PC-9 (cell line): ENCODE measurements at regions not wholly inside any gene's neighbourhood (a gene's known extent, or its start where the extent isn't known, plus 50 kb on each side); places are given as distances from the start of the nearest gene placed in this dataset.

Source experiments
- BruUV-seq: library from RNA; stranded (reverse); fragments of 400-500 nt; replicated peaks from 2 replicates; lab custom pipeline; 2021; lab: Mats Ljungman, UMichigan
- CTCF ChIA-PET: fragments of 300-600 bp; sonication (Branson Sonifier 250); formaldehyde crosslinking; loops from one replicate; lab custom pipeline; 2022; ENCODE audit warnings: antibody characterized with exemption; lab: Charles Lee
- POLR2A ChIA-PET: fragments of 300-600 bp; sonication (Branson Sonifier 250); formaldehyde crosslinking; loops from one replicate; lab custom pipeline; 2022; ENCODE audit warnings: antibody characterized with exemption; ENCODE audit not compliant: unreplicated experiment; lab: Charles Lee
- DNase-seq, 2 experiments: peaks; one replicate each; pipeline versions ENCODE4 v3.0.0 to v3.0.0-alpha.2; 2015 to 2022; ENCODE audit warnings: mixed read lengths in 1 of 2
- H2AFZ ChIP-seq: fragments of 200-600 bp; sonication (generic); 2 replicates; pipeline ENCODE4 v1.8.1; 2017; ENCODE audit warnings: antibody characterized with exemption
- H3F3A ChIP-seq: fragments of 200-600 bp; sonication (generic); 2 replicates; pipeline ENCODE4 v1.8.1; 2017; ENCODE audit warnings: antibody characterized with exemption, mild to moderate bottlenecking, low read depth; ENCODE audit not compliant: insufficient read depth
- H3K27ac ChIP-seq: fragments of 200-600 bp; sonication (generic); 2 replicates; pipeline ENCODE4 v1.6.1; 2016; ENCODE audit warnings: mixed run types
- H3K27me3 ChIP-seq: fragments of 200-600 bp; sonication (generic); 2 replicates; pipeline ENCODE4 v1.6.1; 2016; ENCODE audit warnings: low read depth, mixed run types; ENCODE audit not compliant: insufficient read depth
- H3K36me3 ChIP-seq: fragments of 200-600 bp; sonication (generic); 2 replicates; pipeline ENCODE4 v1.6.1; 2016; ENCODE audit warnings: low read depth, mixed run types
- H3K4me1 ChIP-seq: fragments of 200-600 bp; sonication (generic); replicated peaks from 2 replicates; pipeline ENCODE4 v1.6.1; 2016; ENCODE audit warnings: mixed run types; ENCODE audit not compliant: insufficient read depth
- H3K4me2 ChIP-seq: fragments of 200-600 bp; sonication (generic); 2 replicates; pipeline ENCODE4 v1.6.1; 2017; ENCODE audit warnings: mixed run types
- H3K4me3 ChIP-seq: fragments of 200-600 bp; sonication (generic); 2 replicates; pipeline ENCODE4 v1.6.1; 2016; ENCODE audit warnings: mixed run types
- H3K79me2 ChIP-seq: fragments of 200-600 bp; sonication (generic); 2 replicates; pipeline ENCODE4 v1.6.1; 2017; ENCODE audit warnings: low read depth, mixed run types
- H3K9me2 ChIP-seq: fragments of 200-600 bp; sonication (generic); 2 replicates; pipeline ENCODE4 v1.8.1; 2017; ENCODE audit warnings: mild to moderate bottlenecking; ENCODE audit not compliant: insufficient read depth
- H3K9me3 ChIP-seq: fragments of 200-600 bp; sonication (generic); 2 replicates; pipeline ENCODE4 v1.8.1; 2016; ENCODE audit warnings: low read depth; ENCODE audit not compliant: insufficient read depth
- H4K20me1 ChIP-seq: fragments of 200-600 bp; sonication (generic); 2 replicates; pipeline ENCODE4 v1.8.1; 2017; ENCODE audit not compliant: insufficient read depth
- CTCF ChIP-seq: fragments of 200-600 bp; sonication (generic); conservative IDR thresholded peaks from 2 replicates; pipeline ENCODE4 v1.6.1; 2017; ENCODE audit warnings: mixed run types, antibody characterized with exemption, mild to moderate bottlenecking, moderate library complexity
- EZH2 ChIP-seq: fragments of 200-600 bp; sonication (generic); IDR thresholded peaks from 2 replicates; pipeline ENCODE4 v1.8.0; 2017; ENCODE audit warnings: antibody characterized with exemption, low read depth
- intact Hi-C: fragments of 100-400 bp; cut with micrococcal nuclease; formaldehyde crosslinking; loops from one replicate; pipeline ENCODE4 v1.10.0; 2022; ENCODE audit not compliant: unreplicated experiment

GRCh38 chr14:46233786-46234185 lies 417.8 kb downstream of the RPL10L start:
- intact Hi-C loops: no loop called here
- Histone ChIP-seq H3K79me2 (no peaks in the 10 kb centered on the region), H4K20me1 (no peaks in the 10 kb centered on the region), H3K4me1 (no peaks in the 10 kb centered on the region), H3K4me2 (no peak overlapping the region), H2AFZ (no peak overlapping the region), H3K9me2 (no peaks in the 10 kb centered on the region), H3K9me3 (no peaks in the 10 kb centered on the region), H3F3A (no peaks in the 10 kb centered on the region), H3K4me3 (no peak overlapping the region), H3K27ac (no peak overlapping the region), H3K36me3 (no peaks in the 10 kb centered on the region), H3K27me3 (no peaks in the 10 kb centered on the region)
- POLR2A ChIA-PET: no interaction called here
- no TSS peak for BruUV-seq
- DNase-seq: no peak
- TF ChIP-seq CTCF: no peak
- TF ChIP-seq EZH2: no peak
- CTCF ChIA-PET: no interaction called here

- no peaks in the 10 kb centered on the region for H3K79me2 ChIP-seq
- H3K36me3 ChIP-seq: no peaks in the 10 kb centered on the region
- CTCF ChIA-PET: no interaction called here
- no peak for DNase-seq
- TF ChIP-seq CTCF: no peak
- TF ChIP-seq EZH2: no peak
- H3K27ac ChIP-seq: no peak overlapping the region
- no peaks in the 10 kb centered on the region for H3K27me3 ChIP-seq
- no peaks in the 10 kb centered on the region for H4K20me1 ChIP-seq
- no peaks in the 10 kb centered on the region for H3F3A ChIP-seq
- no peaks in the 10 kb centered on the region for H3K4me1 ChIP-seq
- intact Hi-C loops: no loop called here
- H2AFZ ChIP-seq: no peak overlapping the region
- no peak overlapping the region for H3K4me3 ChIP-seq
- POLR2A ChIA-PET: no interaction called here
- H3K4me2 ChIP-seq: no peak overlapping the region
- no TSS peak for BruUV-seq
- no peaks in the 10 kb centered on the region for H3K9me2 ChIP-seq
- no peaks in the 10 kb centered on the region for H3K9me3 ChIP-seq
Observed at GRCh38 chr14:46230540-46230939, 421.0 kb downstream of the RPL10L start.

GRCh38 chr14:46215801-46216200 lies 435.8 kb downstream of the RPL10L start:
- H3K4me2 ChIP-seq: no peak overlapping the region
- POLR2A ChIA-PET: no interaction called here
- no peak overlapping the region for H2AFZ ChIP-seq
- no peaks in the 10 kb centered on the region for H3K4me1 ChIP-seq
- H3K9me2 ChIP-seq: no peaks in the 10 kb centered on the region; the same call in 1 of the 2 replicates
- no peaks in the 10 kb centered on the region for H4K20me1 ChIP-seq
- no peaks in the 10 kb centered on the region for H3K27me3 ChIP-seq
- no peaks in the 10 kb centered on the region for H3K9me3 ChIP-seq
- H3K4me3 ChIP-seq: no peak overlapping the region
- no peaks in the 10 kb centered on the region for H3K36me3 ChIP-seq
- TF ChIP-seq CTCF: no peak
- no peak for TF ChIP-seq EZH2
- no peak for DNase-seq
- BruUV-seq: no TSS peak
- H3K27ac ChIP-seq: no peak overlapping the region
- intact Hi-C loops: no loop called here
- CTCF ChIA-PET: interaction anchor here (0.6 kb wide), 1 partner anchor 498 kb away, joined by 5 read pairs; no protein-coding TSS in a partner anchor
- no peaks in the 10 kb centered on the region for H3K79me2 ChIP-seq
- no peaks in the 10 kb centered on the region for H3F3A ChIP-seq
